Fibroblast of mammary gland (primary cell): ENCODE measurements at regions not wholly inside any gene's neighbourhood (a gene's known extent, or its start where the extent isn't known, plus 50 kb on each side); places are given as distances from the start of the nearest gene placed in this dataset.

Source experiments
- DNase-seq: peaks from one replicate; pipeline ENCODE4 v3.0.0-alpha.2; 2010; ENCODE audit warnings: low read depth
- H3K4me3 ChIP-seq: 2 replicates; pipeline ENCODE4 v1.5.1; 2011; ENCODE audit warnings: low read depth, mild to moderate bottlenecking, low read length, moderate library complexity; ENCODE audit not compliant: control insufficient read depth
- TF ChIP-seq, protein P1 (sequence below): conservative IDR thresholded peaks from 2 replicates; pipeline ENCODE4 v1.5.1; 2011; ENCODE audit warnings: low read depth, low read length, inconsistent platforms; ENCODE audit not compliant: control insufficient read depth, insufficient read depth

DNA sequence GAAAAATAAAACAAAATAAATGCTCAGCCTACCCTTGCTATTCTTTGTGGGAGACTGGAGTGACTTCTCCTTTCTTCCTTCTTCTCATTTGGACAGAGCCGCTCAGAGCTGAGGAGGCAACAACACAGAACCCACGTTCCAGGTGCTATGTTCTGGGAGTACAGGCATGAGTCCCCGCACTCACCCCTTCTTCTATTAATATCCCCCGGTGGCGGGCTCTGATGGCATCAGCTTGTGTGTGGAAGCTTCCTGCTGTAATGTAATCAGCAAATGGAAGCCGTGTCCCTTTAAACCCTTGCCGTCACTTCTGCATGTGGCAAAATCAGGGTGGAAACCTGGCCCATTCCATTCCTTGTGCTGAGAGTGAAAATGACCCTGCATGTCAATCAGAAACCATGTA, 116.9 kb upstream of the ADARB2 start:
- no peak overlapping the region for H3K4me3 ChIP-seq
- TF ChIP-seq, protein P1, sequence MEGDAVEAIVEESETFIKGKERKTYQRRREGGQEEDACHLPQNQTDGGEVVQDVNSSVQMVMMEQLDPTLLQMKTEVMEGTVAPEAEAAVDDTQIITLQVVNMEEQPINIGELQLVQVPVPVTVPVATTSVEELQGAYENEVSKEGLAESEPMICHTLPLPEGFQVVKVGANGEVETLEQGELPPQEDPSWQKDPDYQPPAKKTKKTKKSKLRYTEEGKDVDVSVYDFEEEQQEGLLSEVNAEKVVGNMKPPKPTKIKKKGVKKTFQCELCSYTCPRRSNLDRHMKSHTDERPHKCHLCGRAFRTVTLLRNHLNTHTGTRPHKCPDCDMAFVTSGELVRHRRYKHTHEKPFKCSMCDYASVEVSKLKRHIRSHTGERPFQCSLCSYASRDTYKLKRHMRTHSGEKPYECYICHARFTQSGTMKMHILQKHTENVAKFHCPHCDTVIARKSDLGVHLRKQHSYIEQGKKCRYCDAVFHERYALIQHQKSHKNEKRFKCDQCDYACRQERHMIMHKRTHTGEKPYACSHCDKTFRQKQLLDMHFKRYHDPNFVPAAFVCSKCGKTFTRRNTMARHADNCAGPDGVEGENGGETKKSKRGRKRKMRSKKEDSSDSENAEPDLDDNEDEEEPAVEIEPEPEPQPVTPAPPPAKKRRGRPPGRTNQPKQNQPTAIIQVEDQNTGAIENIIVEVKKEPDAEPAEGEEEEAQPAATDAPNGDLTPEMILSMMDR: no peak
- DNase-seq: no peak

DNA sequence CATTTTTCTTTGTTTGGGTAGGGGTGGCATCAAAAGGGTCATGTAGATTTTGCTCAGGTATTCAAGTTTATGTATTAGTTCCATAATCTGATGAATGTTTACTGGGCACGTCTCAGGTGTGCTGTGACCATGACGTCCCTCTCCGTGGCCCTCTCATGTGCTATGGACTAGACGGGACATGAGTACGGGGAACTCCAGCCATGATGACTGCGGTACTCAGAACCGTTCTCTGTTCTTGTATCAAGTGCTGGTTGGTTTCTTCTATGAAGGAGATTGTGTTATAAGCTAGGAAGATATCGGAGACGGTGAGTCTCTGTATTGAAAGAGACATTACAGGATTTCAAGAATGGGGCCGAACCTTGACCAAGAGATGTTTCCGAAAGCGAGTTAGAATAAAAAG, 116.5 kb upstream of the ADARB2 start:
- no peak overlapping the region for H3K4me3 ChIP-seq
- DNase-seq: no peak
- TF ChIP-seq, protein P1: no peak

DNA sequence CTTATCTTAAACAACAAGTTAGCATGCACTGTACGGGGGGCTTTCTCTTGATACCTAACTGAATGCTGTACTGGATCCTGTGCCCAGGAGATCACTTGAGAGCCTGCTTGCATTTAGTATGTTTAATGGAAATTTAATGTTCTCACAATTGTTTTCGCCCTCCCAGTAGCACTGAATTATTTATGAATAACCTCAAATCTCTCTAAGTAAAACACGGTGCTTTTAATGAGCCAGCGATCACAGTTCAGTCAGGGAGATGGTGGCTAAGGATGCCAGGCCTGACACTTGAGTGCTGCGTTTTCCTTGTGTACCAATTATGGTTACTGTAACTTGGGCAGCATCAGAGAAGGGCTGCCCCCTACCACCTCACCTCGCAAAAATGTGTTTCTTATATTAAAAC, 115.5 kb upstream of the ADARB2 start:
- no peak for DNase-seq
- H3K4me3 ChIP-seq: no peak overlapping the region
- TF ChIP-seq, protein P1: no peak

DNA sequence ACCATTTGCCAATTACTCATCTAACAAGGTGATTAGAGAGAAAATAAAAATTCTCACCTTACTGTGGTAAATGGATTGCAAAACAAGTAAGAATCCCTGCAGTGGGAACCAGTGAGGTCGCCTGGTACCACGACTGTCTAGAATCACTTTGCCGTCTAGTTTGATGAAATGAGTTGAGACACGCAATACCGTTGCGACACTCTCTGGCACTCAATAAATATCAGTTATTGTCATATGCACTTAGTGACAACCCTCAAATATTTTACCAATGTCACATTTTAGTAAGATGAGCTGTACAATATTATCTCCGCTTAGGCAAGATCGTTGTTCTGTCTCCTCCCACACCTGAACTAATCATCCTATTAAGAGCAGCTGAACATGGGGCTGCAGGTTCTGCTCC, 114.4 kb upstream of the ADARB2 start:
- TF ChIP-seq, protein P1: no peak
- no peak for DNase-seq
- no peak overlapping the region for H3K4me3 ChIP-seq

DNA sequence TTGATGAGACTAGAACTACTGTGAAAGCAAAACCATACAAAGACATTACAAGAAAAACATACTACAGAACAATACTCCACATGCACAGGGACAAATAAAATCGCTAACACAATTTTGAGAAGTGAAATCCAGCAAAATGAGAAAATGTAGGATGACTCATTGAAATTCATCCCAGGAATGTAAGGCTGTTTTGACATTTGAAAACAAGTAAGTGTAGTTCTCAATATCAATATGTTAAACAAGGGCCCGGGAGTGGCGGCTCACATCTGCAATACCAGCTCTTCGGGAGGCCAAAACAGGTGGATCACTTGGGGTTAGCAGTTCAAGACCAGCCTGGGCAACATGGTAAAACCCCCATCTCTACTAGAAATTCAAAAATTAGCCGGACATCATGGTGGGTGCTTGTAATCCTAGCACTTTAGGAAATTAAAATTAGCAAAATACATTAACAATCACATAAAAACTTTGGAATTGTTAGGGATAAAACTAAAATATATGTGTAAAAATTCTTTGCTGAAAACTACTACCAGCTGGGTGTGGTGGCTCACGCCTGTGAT, 113.7 kb upstream of the ADARB2 start:
- TF ChIP-seq, protein P1: no peak
- DNase-seq: no peak
- no peak overlapping the region for H3K4me3 ChIP-seq

DNA sequence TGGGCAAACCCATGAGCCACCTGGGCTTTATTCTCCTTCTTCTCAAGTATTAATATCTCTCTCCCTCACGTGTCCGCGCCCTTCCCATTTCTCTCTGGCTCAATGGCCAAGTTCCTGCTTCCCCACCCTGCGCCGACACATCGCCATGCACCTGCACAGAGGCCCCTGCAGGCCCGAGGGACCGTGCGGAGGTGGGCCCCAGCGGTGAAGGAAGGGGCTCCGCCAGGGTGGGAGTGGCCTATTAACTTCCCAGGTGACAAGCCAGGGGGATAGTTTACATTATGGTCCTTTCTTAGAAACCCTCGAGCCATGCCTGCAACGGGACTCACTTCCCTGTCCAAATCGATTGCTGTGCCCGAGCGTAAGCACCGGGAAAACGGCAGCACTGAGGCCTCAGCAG, 110.0 kb upstream of the ADARB2 start:
- no peak overlapping the region for H3K4me3 ChIP-seq
- TF ChIP-seq, protein P1: no peak

DNA sequence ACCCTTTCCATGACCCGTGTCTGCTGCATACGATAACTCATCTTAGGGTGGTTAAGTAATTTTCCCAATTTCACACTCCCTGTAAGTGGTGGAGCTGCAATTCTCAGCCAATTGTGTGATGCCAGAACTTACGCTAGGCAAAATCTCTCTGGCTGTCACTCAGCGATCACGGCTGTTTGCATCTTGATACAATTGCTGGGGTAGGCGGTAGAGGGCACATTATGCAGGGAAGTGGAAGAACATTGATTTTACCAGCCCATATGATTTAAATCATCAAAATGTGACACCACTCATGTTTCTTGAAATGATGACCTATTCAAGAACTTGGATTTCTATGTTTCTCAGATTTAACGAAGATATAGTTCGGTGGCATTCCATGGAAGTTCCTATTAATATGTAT, 108.7 kb upstream of the ADARB2 start:
- no peak overlapping the region for H3K4me3 ChIP-seq
- TF ChIP-seq, protein P1: no peak
- no peak for DNase-seq

More for the DNA sequence above, 110.0 kb upstream of the ADARB2 start:
- DNase-seq: no peak
